Activated CD4-positive, alpha-beta T cell treated with anti-CD3 and anti-CD28 coated beads, Interleukin-2, Interleukin-6, amounts not matched to agents 100 ng/mL and 50 ng/mL, durations not matched to agents 16 hours and 8 hours (primary cell): ENCODE measurements at regions not wholly inside any gene's neighbourhood (a gene's known extent, or its start where the extent isn't known, plus 50 kb on each side); places are given as distances from the start of the nearest gene placed in this dataset.
"Not testable (repeated sequence)": the region's sequence is repeated elsewhere in the genome, so short reads cannot be mapped to it uniquely, and the experiment has no call there.

ENCODE experiments used
- DNase-seq: peaks from one replicate; pipeline ENCODE4 v3.0.0-alpha.2; 2020

DNA sequence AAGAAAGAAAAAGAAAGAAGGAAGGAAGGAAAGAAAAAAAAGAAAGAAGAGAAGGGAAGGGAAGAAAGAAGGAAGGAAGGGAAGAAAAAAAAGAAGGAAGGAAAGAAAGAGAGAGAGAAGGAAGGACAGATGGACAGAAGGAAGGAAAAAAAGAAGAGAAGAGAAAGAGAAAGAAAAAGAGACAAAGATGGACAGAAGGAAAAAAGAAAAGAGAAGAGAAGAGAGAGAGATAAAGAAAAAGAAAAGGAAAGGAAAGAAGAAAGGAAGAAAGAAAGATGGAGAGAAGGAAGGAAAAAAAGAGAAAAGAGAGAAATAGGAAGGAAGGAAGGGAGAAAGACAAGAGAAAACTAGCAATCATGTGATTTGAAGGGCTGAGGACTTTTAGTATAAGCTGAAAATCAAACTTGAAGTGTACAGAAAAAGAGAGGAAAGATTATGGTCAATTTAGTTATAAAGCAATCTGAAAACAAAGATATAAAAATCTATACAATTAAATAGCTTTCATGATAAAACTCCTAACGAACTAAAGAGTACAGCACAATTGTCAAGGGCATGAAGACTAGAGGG is 115.3 kb downstream of the LTN1 start:
- no peak for DNase-seq

DNA sequence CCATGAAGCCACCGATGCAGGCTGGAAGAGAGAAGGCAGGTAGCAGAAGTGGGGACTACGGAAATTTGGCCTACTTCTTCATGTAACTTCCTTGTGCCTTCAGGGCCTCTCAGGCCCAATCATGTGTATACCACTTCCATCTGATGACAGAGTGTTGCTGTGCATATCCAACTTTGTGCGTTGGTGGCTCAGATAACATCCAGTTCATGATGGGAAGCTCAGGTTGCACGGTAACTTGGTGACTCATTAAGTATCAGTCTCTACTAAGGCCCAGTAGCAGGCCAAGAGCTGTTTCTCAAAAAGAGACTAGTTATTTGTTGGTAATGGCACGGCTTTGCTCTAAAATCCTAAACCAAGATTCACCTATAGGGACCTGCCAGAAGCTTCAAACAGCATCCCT is 117.6 kb downstream of the LTN1 start:
- DNase-seq = no peak

DNA sequence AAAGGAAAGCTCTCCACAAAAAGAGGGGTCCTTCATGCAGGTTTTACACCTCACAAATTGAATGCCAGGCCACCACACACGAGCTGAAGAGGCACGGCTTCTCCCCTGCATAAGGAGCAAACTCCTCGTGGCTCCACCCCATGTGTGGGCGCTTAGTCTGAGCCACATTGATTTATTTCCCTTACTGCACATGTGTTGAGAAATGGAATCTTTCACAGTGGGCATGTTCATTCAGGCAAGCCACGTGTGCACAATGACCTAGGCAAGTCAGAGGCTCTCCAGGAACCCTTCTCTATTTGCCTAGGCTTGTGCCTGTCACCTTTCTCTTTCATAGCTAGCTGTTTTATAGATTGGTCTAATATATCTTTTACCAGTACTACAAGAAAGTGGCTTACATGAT is 120.5 kb downstream of the LTN1 start:
- no peak for DNase-seq

DNA sequence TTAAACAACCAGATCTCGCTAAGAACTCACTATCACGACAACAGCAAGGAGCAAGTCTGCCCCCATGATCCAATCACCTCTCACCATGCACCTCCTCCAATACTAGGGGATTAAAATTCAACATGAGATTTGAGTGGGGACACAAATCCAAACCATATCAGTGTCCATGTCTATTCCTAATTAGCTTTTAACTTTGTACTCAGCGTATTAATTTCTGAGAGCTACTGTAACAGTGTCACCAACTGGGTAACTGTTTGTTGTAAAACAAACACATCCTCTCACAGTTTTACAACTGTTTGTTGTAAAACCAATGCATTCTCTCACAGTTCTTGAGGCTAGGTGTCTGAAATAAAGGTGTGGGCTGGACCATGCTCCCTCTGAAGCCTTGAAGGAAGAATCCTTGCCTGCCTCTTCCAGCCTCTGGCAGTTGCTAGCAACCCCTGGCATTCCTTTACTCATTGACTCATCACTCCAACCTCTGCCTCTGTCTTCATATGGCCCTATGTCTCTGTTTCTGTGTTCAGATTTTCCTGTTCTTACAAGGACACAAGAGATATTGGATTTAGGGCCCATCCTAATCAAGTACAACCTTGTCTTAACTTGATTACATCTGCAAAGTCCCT is 121.2 kb downstream of the LTN1 start:
- no peak for DNase-seq

DNA sequence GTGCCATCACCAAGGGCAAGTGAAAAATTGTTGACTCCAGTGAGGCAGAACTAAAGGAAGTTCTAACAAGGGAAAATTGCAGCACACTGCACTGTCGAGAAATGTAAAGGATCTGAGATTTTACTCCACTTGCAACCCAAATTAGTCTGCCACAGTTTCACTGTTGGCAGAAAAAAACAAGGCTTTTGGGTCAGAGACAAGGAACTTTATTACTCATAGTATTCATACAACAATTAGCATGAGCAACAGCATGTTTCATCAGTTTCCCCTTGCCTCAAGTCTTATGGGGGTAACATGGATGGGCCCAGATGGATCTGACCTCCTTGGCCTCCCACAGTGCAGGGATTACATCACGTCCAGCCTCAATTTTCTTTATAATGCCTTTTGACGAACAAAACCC is 125.3 kb downstream of the LTN1 start:
- no peak for DNase-seq

DNA sequence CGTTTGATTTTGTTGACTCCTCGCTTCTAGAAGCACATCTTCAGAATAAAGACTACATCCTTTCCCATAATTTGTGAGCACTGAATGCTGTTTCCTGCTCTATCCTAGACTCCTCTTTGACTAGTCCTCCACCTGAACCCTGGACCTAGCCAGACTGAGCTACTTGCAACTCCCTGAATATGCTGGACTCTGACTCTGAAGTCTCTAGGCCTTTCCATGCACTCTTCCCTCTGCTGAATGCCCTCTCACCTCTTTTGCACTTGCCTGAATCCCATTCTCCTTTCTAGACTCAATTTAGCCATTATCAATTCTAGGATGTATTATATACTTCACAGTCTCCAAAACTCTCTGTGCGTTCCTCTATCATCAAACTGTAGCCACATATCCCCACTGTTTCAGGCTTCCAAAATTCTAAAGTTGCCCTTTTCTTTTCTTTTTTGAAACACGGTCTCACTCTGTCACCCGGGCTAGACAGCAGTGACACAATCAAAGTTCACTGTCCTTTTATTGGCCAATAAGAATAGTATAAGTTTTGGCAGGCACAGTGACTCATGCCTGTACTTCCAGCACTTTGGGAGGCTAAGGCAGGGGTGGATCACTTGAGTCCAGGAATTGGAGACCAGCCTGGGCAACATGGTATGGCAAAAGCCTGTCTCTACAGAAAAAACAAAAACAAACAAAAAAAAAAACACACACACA is 127.0 kb downstream of the LTN1 start:
- no peak for DNase-seq

DNA sequence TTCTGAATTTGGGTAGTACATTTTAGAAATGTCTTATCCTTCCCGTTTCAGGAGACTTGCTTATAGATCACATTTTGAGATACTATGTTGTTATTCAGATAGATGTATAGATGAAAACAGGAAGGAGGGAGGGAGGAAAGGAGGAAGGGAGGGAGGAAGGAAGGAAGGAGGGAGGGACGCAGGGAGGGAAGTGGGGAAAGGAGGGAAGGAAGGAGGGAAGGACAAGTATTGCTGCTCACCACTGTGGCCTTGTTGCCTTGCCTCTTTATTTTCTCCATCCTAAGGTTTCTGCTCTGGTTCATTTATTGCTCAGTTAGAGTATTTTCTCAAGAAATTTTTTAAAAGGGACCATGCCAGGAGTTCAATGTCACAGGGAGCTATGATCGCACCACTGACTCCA is 134.3 kb downstream of the LTN1 start:
- no peak for DNase-seq

DNA sequence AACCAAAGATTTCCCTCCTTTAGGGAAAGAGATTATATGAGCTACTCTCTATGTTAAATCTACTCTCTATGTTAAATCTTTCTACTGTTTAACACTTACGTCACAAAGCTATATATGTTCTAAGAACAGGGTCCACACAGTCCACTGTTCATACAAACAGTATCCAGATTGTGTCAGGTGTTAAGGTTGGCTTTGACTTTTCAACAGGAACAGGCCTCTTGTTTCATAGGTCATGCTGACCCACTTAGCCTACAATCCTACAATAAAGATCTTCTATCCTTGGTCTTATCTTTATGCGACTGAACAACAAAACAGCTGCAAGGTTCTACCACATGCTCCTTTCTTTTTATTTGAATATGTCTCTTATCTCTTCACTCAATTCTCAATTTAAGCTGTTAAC is 134.9 kb downstream of the LTN1 start:
- no peak for DNase-seq

DNA sequence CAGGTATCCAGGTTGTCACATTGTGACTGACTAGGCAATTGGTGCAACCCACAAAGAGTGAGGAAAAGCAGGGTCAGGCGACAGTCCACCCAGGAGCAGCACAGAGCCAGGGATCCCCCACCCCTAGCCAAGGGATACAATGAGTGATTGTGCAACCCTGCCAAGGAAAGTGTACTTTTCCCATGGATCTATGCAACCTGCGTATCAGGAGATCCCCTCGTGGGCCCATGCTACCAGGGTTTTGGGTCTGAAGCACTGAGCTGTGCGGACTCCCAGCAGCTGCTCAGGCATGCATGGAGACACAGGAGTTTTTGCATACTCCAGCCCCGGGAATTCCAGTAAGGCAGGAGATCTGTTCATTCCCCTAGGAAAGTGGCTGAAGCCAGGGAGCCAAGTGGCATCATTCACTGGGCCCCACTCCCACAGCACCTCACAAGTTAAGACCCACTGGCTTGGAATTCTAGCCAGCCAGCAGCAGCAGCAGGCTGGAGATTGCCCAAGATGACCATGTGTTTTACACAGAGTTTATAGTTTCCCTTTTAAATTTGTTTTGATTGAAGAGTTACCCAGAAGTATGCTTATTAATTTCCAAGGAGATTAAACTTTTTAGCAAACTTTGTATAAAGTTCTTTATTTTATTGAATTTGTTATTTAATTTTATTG is 136.0 kb downstream of the LTN1 start:
- DNase-seq = no peak

DNA sequence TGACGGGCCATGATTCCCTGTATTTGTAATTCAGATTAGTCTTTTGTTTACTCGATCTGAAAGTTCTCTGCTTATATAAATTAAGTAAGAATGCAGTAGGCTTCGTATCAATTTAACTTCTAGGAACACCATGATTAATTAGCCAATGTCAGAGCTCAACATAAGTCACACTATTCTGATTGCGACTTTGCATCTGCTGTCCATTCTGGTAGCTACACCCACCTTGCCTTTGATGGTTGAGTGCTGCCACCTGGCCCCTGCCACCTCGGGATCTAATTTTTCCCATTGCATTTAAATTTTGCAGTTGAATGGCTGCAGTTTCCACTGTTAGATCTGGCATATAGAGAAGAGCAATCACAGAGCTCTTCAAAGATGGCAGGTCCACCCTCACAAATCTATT is 140.0 kb downstream of the LTN1 start:
- DNase-seq = no peak

DNA sequence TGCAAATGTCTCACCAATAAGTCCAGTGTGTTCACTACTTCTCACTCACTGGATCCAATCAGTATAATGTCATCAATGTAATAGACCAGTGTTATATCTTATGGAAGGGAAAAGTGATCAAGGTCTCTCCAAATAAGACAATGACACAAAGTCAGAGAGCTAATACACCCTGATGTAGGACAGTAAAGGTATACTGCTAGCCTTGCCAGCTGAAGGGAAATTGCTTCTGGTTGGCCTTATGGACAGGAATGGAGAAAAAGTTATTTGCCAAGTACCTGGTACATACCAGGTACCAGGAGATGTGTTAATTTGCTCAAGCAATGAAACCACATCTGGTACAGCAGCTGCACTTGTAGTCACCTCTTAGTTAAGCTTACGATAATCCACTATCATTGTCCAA is 141.0 kb downstream of the LTN1 start:
- no peak for DNase-seq

DNA sequence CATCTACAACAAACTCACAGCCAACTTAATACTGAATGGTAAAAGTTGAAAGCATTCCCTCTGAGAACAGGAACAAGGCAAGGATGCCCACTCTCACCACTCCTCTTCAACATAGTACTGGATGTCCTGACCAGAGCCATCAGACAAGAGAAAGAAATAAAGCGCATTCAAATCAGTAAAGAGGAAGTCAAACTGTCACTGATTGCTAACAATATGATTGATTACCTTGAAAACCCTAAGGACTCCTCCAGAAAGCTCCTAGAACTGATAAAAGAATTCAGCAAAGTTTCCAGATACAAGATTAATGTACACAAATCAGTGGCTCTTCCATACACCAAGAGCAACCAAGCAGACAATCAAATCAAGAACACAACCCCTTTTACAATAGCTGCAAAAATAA is 153.4 kb downstream of the LTN1 start:
- not testable (repeated sequence) for DNase-seq

DNA sequence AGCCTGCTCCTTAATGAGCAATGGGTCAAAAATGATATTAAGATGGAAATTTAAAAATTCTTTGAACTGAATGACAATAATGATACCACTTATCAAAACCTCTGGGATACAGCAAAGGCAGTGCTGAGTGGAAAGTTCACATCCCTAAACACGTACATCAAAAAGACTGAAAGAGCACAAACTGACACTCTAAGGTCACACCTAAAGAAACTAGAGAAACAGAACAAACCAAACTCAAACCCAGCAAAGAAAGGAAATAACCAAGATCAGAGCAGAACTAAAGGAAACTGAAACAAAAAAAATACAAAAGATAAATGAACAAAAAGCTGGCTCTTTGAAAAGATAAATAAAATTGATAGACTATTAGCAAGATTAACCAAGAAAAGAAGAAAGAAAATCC is 155.3 kb downstream of the LTN1 start:
- peak; percentile 12 for DNase-seq

DNA sequence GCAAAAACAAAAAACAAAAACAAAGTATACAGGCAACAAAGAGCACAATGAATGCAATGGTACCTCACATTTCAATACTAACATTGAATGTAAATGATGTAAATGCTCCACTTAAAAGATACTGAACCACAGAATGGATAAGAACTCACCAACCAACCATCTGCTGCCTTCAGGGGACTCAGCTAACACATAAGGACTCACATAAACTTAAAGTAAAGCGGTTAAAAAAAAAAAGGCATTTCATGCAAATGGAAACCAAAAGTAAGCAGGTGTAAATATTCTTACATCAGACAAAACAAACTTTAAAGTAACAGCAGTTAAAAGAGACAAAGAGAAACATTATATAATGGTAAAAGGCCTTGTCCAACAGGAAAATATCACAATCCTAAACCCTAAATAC is 156.1 kb downstream of the LTN1 start:
- DNase-seq = peak; percentile 4

DNA sequence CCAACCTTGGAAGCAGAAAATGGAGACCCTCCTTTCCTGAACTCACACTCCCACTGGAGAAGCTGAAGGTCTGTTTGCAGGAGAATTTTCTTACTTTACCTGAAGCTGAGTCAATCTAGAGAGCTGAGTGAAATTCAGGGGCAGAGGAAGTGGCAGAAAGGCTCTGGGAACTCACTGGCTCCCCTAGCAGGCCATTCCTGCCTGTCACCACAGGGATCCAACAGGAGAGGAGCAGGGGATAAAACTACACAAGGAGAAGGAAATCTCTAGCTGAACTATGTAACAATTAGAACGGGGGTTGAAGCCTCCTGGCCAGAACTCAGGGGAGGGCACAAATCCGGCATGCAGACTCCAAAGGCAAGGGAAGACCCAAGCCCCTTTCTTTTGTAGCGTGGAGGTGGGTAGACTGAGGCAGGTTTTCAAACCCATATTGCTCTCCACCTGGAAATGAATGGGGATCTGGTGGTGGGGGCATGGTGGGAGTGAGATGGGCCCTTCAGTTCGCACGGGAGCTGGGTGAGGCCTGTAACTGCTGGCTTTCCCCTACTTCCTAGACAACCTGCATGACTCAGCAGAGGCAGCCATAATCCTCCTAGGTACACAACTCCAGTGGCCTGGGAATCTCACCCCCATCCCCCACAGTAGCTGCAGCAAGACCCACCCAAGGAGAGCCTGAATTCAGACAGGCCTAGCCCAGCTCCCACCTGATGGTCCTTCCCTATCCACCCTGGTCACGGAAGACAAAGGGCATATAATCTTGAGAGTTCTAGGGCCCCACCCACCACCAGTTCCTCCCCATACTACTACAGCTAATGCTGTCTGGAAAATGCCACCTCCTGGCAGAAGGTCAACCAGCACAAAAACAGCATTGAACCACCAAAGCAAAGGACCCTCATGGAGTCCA is 158.1 kb downstream of the LTN1 start:
- DNase-seq = no peak

DNA sequence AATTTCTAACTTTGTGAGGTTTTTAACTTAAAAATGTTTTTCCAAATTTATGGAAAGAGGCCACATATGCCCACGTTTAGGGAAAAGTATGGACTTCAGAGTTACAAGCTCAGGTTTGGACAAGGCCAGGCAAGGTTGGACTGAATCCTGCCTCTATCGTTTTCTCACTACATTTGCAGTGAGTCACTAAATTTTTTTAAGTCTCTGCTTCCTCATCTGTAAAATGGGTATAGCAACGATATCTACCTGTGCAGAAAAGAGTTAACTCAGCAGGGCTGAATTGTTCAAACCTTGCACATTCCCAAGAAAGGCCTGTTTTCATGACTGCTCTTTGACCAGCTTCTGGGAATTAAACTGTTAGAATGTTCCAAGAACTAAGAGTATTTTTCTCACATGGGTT is 159.1 kb downstream of the LTN1 start:
- DNase-seq = no peak

DNA sequence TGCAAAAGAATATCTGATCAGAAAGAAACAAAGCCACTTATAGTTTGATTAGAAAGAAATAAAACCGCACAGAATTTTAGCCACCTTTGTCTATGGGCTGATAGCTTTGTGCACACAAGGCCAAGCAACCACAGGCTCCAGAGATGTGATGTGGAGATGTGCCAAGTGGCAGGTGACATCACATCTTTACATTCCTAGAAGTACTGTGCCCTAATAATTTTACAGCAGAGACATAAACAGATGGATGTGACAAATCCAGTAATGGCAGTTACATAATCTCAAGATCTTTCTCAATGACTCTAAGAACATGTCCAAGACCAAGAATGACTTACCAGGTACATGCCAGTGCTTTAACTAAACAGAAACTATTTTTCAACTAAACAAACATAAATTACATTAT is 159.5 kb downstream of the LTN1 start:
- no peak for DNase-seq

DNA sequence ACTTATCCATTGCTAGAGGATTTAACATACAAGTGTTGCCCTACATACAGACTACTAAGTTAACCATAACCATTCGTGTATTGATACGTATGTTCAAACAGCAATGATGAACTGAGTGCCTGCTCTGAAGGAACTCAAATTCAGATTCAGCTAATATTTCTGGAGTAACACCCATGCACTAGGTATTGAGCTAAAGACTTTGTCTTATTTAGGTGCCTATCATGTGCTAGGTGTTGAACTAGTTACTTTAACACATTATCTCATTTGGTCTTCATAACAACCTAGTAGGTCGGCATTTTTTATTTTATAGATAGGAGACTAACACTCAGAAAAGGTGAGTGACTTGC is 160.0 kb downstream of the LTN1 start:
- DNase-seq = no peak

DNA sequence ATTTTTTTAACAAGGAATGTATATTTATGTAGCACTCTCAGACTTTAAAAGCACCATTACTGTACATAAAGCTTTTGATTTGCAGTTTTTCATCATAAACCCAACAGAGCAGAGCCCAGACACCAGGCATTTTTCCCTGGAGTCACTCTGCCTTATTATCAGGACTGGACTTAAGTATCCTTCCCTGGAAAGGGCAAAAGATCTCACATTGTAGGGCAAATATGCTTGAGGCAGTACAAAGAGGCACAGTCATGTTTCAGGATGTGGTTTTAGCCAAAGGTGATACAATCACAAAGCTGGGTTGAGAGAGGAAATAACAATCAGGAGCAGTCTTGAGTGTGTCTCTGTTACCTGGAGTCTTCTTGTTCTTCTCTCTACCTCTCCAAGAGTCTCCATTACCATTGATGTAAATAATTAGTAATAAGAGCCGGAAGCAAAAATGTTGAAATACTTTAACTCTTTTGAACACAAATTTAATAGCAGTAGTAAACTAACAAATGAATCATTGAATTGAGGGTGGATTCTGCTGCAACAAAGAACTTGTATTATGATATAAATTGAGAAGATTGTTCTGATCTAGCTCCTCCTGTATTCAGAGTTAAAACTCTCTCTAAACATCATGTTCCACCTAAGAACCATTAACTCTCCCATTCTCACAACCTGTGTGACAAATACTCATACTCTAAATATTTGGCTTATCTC is 160.5 kb downstream of the LTN1 start:
- DNase-seq = peak; percentile 79

DNA sequence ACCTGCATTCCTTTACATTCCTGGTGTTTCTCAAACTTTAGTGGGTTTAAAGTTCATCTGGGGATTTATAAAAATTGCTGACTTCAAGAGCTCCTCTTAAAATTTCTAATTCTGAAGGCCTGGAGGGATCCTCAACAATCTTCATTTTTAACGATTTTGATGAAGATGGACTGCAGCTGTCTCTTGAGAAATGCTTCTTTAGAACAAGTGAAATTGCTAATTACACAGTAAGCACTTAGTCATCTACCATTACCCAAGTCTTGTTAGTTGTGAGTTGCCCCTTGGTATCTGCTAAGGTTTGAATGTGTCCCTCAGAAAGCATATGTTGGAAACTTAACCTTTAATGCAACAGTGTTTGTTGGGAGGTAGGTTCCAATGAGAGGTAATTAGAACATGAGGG is 163.7 kb downstream of the LTN1 start:
- DNase-seq = no peak

DNA sequence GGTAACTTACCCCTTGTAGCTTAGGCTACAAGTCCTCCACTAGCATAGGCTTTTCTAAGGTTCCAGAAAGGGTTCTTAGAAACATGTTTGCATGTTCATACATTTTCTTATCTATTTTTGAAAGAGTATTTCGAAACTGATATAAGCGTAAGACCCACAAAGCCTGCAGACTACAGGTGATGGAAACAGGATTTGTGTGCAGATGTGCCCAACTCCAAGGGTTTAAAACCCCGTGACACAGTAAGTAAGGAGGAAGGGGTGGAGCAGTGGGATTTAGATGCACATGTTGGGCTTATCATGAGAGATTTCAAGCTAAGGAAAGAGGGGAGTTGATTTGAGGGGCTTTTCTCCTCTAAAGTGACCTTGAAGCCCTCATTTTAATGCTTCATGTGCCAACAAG is 164.7 kb downstream of the LTN1 start:
- no peak for DNase-seq

DNA sequence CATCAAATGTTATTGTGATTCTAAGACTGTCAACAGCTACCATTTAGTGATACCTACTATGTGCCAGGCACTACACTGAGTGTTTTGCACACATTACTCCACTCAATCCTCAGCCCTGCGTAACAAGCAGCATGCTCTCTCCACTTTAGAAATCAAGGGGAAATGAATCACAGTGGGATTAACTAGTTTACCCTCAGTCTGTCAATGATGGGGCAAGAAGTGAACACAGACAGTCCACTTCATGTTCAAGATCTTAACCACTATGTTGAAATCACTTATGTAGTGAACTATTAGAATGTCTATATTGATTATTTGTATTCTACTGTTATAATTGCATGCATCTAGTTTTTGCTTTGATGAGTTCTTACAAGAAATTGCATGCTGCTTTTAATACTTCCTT is 165.3 kb downstream of the LTN1 start:
- no peak for DNase-seq

DNA sequence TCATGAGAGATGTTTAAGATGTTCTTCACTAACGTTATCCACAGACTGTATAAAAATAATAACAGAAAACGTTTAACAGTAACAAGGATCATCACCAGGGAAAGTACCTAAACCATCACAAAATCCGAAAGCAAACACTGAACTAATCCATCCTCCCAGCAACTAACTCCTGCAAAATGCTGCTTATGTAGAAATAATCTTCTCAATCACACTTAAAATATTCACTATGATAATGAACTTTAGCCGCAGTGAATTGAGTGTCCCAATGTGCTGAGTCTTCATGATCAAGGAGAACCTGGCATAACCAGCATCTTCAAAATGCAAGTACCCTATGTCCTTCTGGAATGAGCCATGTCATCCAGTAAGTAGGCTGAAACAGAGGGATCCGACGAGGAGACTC is 166.1 kb downstream of the LTN1 start:
- DNase-seq = no peak
